ENCODE measurements at regions not wholly inside any gene's neighbourhood (a gene's known extent, or its start where the extent isn't known, plus 50 kb on each side); places are given as distances from the start of the nearest gene placed in this dataset.

GRCh38 chr9:96175796-96176195, 126.2 kb downstream of the HSD17B3 start:
- H2AFZ ChIP-seq (ENCODE audit: low read length) = no peak overlapping the region
- no peaks in the 10 kb centered on the region for H3K36me3 ChIP-seq (ENCODE audit: insufficient read depth, low read length)
- H3K79me2 ChIP-seq (ENCODE audit: insufficient read depth, low read length) = no peaks in the 10 kb centered on the region
- H3K27me3 ChIP-seq (ENCODE audit: insufficient read depth, low read length) = peaks cover 22% of the 10 kb centered on the region
- no peak overlapping the region for H3K27ac ChIP-seq (ENCODE audit: low read depth, low read length)
- no peak for DNase-seq (ENCODE audit: insufficient read length, low spot score, missing footprints)
- H3K4me2 ChIP-seq (ENCODE audit: insufficient read depth, low read length) = no peak overlapping the region
- no peaks in the 10 kb centered on the region for H4K20me1 ChIP-seq (ENCODE audit: insufficient read depth, low read length)
- no peaks in the 10 kb centered on the region for H3K9me3 ChIP-seq (ENCODE audit: low read depth, low read length)
- TF ChIP-seq CTCF (IDR thresholded peaks at IDR 0.05; ENCODE audit: extremely low read depth, low read depth, low read length) = no peak
- no peak overlapping the region for H3K4me3 ChIP-seq (ENCODE audit: insufficient read depth, low read length)
- no peaks in the 10 kb centered on the region for H3K4me1 ChIP-seq (ENCODE audit: insufficient read depth, low read length)

GRCh38 chr9:96175001-96175400, 127.0 kb downstream of the HSD17B3 start:
- TF ChIP-seq CTCF (IDR thresholded peaks at IDR 0.05; ENCODE audit: extremely low read depth, low read depth, low read length) = no peak
- Histone ChIP-seq H3K79me2 (ENCODE audit: insufficient read depth, low read length) (no peaks in the 10 kb centered on the region), H3K4me1 (ENCODE audit: insufficient read depth, low read length) (no peaks in the 10 kb centered on the region), H3K27ac (ENCODE audit: low read depth, low read length) (no peak overlapping the region), H3K36me3 (ENCODE audit: insufficient read depth, low read length) (no peaks in the 10 kb centered on the region), H3K27me3 (ENCODE audit: insufficient read depth, low read length) (peaks cover 21% of the 10 kb centered on the region), H3K4me2 (ENCODE audit: insufficient read depth, low read length) (no peak overlapping the region), H3K4me3 (ENCODE audit: insufficient read depth, low read length) (no peak overlapping the region), H2AFZ (ENCODE audit: low read length) (no peak overlapping the region), H4K20me1 (ENCODE audit: insufficient read depth, low read length) (no peaks in the 10 kb centered on the region), H3K9me3 (ENCODE audit: low read depth, low read length) (no peaks in the 10 kb centered on the region)
- no peak for DNase-seq (ENCODE audit: insufficient read length, low spot score, missing footprints)

- Histone ChIP-seq H3K27ac (ENCODE audit: low read depth, low read length) (no peak overlapping the region), H3K4me3 (ENCODE audit: insufficient read depth, low read length) (no peak overlapping the region), H3K4me2 (ENCODE audit: insufficient read depth, low read length) (no peak overlapping the region), H3K4me1 (ENCODE audit: insufficient read depth, low read length) (no peaks in the 10 kb centered on the region), H2AFZ (ENCODE audit: low read length) (no peak overlapping the region), H3K79me2 (ENCODE audit: insufficient read depth, low read length) (no peaks in the 10 kb centered on the region), H3K36me3 (ENCODE audit: insufficient read depth, low read length) (no peaks in the 10 kb centered on the region), H3K9me3 (ENCODE audit: low read depth, low read length) (no peaks in the 10 kb centered on the region), H3K27me3 (ENCODE audit: insufficient read depth, low read length) (peaks cover 24% of the 10 kb centered on the region), H4K20me1 (ENCODE audit: insufficient read depth, low read length) (no peaks in the 10 kb centered on the region)
- TF ChIP-seq CTCF (IDR thresholded peaks at IDR 0.05; ENCODE audit: extremely low read depth, low read depth, low read length) = no peak
- no peak for DNase-seq (ENCODE audit: insufficient read length, low spot score, missing footprints)
Observed at GRCh38 chr9:96174371-96174770, 127.6 kb downstream of the HSD17B3 start.

GRCh38 chr9:96173640-96174039, 128.3 kb downstream of the HSD17B3 start:
- Histone ChIP-seq H3K9me3 (ENCODE audit: low read depth, low read length) (no peaks in the 10 kb centered on the region), H3K36me3 (ENCODE audit: insufficient read depth, low read length) (no peaks in the 10 kb centered on the region), H3K27me3 (ENCODE audit: insufficient read depth, low read length) (peaks cover 27% of the 10 kb centered on the region), H2AFZ (ENCODE audit: low read length) (no peak overlapping the region), H3K4me1 (ENCODE audit: insufficient read depth, low read length) (no peaks in the 10 kb centered on the region), H3K79me2 (ENCODE audit: insufficient read depth, low read length) (no peaks in the 10 kb centered on the region), H4K20me1 (ENCODE audit: insufficient read depth, low read length) (no peaks in the 10 kb centered on the region), H3K27ac (ENCODE audit: low read depth, low read length) (no peak overlapping the region), H3K4me3 (ENCODE audit: insufficient read depth, low read length) (no peak overlapping the region), H3K4me2 (ENCODE audit: insufficient read depth, low read length) (no peak overlapping the region)
- no peak for DNase-seq (ENCODE audit: insufficient read length, low spot score, missing footprints)
- no peak for TF ChIP-seq CTCF (IDR thresholded peaks at IDR 0.05; ENCODE audit: extremely low read depth, low read depth, low read length)
